ENCODE measurements at regions not wholly inside any gene's neighbourhood (a gene's known extent, or its start where the extent isn't known, plus 50 kb on each side); places are given as distances from the start of the nearest gene placed in this dataset.

DNA sequence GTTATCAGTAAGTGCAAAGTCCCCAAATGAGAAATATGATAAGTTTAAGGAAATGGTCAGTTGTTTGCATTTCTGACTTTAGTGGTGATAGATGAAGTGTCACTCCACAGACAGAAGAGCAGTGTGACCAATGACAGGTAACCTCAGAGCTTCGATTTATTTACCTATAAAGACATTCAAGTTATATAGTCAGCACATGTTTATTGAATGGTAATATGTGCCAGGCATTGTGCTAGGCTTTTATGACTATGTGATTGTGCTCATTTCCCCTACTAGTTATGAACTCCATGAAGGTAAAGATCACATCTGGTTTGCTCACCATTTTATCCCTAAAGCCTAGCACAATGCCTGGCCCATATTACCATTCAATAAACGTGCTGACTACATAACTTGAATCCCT is 222.4 kb downstream of the HHIPL2 start:
- TF ChIP-seq, protein P1, sequence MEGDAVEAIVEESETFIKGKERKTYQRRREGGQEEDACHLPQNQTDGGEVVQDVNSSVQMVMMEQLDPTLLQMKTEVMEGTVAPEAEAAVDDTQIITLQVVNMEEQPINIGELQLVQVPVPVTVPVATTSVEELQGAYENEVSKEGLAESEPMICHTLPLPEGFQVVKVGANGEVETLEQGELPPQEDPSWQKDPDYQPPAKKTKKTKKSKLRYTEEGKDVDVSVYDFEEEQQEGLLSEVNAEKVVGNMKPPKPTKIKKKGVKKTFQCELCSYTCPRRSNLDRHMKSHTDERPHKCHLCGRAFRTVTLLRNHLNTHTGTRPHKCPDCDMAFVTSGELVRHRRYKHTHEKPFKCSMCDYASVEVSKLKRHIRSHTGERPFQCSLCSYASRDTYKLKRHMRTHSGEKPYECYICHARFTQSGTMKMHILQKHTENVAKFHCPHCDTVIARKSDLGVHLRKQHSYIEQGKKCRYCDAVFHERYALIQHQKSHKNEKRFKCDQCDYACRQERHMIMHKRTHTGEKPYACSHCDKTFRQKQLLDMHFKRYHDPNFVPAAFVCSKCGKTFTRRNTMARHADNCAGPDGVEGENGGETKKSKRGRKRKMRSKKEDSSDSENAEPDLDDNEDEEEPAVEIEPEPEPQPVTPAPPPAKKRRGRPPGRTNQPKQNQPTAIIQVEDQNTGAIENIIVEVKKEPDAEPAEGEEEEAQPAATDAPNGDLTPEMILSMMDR (IDR thresholded peaks at IDR 0.05; ENCODE audit: low read depth, low read length, poor library complexity, severe bottlenecking), result no peak
- no peak for TF ChIP-seq EZH2phosphoT487 (IDR thresholded peaks at IDR 0.05; ENCODE audit: borderline replicate concordance, low read length)
